GM21367 (cell line): ENCODE measurements at regions not wholly inside any gene's neighbourhood (a gene's known extent, or its start where the extent isn't known, plus 50 kb on each side); places are given as distances from the start of the nearest gene placed in this dataset.
"Not testable (repeated sequence)": the region's sequence is repeated elsewhere in the genome, so short reads cannot be mapped to it uniquely, and the experiment has no call there.

ENCODE experiments used
- ATAC-seq: cut with Tn5 transposase; IDR thresholded peaks from one replicate; pipeline ENCODE4 v1.9.1; 2021; ENCODE audit not compliant: unreplicated experiment

GRCh38 chr13:44784708-44785080, 204.6 kb downstream of the NUFIP1 start:
- no peak for ATAC-seq

DNA sequence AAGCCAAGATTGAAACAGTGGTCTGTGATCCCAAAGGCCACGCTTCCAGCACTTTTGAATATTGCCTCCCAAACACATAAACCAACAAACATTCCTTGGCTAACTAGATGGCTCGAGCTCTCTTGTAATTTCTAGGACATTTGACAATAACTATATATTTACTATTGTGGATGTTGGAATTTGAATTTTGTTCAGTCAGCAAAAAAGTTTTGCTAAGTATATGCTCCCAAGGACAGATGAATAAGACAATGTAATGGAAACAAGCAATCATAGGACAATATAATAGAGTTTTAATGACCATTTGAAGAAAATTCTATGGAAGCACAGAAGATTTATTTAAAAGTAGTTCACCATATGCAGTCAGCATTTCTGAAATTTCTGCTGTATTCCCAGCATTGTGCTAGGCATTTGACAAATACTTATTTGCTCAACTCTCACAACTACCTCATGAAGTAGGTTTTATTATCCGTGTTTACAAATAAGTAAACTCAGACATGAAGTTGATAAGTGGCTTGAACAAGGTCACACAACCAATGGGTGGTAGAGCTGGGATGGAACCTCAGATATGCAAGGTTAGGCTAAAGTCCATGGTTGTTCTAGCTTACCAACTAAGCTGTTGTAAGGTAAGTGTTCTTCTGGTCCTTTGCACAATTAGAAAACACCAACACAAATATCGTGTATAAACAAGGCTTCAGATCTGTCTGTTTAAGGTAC, 205.1 kb downstream of the NUFIP1 start:
- ATAC-seq, result no peak

GRCh38 chr13:44780591-44781280, 204.6 kb upstream of the TSC22D1 start:
- no peak for ATAC-seq

DNA sequence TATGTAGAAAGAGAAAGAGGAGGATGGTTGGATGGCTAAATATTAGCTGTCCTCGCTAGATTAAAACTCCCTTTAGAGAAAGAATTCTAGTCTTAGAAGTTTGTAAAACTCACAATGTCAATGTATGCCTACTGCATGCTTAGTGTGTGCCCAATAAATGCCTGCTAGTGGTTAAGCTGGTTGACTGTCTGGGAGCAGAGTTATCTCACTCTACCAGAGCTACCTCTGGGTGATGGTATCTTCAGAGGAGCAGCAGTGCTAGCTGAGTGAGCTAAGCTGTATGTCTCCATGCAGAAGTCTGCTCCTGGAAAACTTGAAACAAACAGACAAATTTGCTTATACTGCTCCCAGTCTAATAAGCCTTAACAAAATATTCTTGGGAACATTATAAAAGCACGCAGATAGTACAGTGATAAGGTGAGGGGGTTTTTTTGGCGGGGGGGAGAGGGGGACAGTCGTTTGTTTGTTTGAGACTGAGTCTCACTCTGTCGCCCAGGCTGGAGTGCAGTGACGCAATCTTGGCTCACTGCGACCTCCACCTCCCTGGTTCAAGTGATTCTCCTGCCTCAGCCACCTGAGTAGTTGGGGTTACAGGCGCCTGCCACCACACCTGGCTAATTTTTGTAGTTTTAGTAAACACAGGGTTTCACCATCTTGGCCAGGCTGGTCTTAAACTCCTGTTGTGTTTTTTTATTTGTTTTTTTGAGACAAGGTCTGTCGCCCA, 202.8 kb upstream of the TSC22D1 start:
- ATAC-seq, result no peak

DNA sequence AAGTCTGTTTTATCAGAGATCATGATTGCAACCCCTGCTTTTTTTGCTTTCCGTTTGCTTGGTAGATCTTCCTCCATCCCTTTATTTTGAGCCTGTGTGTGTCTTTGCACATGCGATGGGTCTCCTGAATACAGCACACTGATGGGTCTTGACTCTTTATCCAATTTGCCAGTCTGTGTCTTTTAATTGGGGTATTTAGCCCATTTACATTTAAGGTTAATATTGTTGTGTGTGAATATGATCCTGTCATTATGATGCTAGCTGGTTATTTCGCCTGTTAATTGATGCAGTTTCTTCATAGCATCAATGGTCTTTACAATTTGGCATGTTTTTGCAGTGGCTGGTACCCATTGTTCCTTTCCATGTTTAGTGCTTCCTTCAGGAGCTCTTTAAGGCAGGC, 199.2 kb upstream of the TSC22D1 start:
- ATAC-seq, result not testable (repeated sequence)

GRCh38 chr13:44770951-44771350, 194.8 kb upstream of the TSC22D1 start:
- ATAC-seq, result no peak

GRCh38 chr13:44769686-44770085, 193.6 kb upstream of the TSC22D1 start:
- ATAC-seq, result no peak

GRCh38 chr13:44768775-44769581, 192.8 kb upstream of the TSC22D1 start:
- ATAC-seq, result no peak

DNA sequence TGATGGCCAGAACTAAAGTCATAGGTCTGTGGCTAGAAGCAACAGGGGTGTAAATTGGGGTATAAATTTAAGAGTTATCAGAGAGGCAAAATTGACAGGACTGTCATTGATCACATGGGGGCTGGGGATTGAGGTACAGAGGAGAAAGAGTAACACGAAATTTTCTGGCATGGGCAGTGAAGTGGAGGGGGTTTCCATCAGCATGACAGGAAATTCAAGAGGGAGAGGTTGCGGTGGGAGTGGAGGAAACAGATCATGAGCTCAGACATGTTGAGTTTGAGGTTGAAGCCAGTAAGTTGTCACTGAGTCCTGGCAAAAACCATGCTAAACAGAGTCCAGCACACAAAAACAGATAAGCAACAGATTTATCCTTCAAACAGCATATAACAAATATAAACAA, 192.1 kb upstream of the TSC22D1 start:
- ATAC-seq, result peak; percentile 65

DNA sequence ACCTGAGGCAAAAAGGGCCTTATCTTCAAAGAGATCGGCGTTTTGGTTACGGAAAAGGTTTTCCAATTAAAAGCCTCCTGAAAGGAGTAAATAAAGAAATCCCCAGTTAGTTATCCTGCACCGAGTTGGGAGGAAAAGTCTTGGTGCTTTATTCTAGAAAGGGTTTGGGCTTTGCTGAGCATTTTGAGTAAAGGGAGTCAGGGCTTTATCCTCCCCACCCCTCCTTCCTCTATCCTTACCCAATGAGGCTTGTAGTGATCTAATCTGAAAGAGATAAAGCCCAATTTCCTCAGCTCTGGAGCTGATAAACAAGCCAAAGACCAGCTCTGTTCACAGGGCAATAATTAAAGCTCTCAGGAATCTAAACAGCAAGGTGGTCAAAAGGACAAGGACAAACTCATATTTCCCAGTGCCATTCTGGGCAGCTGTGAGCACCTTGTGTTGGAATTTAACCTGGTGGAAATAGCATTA, 188.9 kb upstream of the TSC22D1 start:
- ATAC-seq, result no peak

DNA sequence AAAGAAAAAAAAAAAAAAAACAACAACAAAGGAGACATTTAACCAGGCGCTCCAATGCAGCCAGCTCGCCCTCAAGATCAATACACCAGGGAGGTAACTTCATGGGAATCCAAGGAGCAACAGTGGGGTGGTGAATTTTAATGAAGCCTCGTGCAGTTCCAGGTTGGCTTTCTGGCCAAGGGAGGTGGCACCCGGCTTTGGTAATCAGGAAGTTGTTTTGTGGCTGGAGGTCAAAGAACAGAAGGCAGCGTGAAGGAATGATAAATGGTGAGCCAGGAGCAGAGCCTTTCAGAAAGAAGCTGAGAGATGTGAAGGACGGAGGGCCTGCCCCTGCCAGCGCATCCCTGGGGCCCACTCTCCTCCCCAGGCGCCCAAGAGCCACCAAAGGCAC, 188.2 kb upstream of the TSC22D1 start:
- ATAC-seq, result no peak

GRCh38 chr13:44763615-44764301, 187.6 kb upstream of the TSC22D1 start:
- no peak for ATAC-seq

DNA sequence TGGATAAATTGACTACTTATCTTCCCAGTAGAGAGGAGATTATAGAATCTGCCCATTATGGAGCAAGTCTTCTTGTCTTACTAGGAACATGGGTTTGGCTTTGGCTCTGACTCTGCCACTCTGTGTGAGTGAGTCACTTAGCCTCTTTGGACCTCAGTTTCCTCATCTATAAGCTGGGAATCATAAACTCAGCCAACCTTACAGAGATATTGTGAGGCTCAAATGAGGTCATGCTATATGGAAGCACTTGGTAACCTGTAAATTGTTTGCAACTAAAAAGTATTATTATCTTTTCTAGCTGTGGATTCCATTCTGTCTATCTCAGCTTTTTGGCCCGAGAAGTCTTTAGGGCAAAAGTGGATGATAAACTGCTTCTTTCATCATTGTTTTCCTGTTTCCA, 186.8 kb upstream of the TSC22D1 start:
- no peak for ATAC-seq

GRCh38 chr13:44760434-44760833, 184.3 kb upstream of the TSC22D1 start:
- no peak for ATAC-seq

- ATAC-seq, result no peak
Observed at GRCh38 chr13:44759384-44760360, 183.5 kb upstream of the TSC22D1 start.

GRCh38 chr13:44758630-44759383, 182.7 kb upstream of the TSC22D1 start:
- ATAC-seq, result no peak

- ATAC-seq, result no peak
Observed at GRCh38 chr13:44757671-44758070, 181.5 kb upstream of the TSC22D1 start.

DNA sequence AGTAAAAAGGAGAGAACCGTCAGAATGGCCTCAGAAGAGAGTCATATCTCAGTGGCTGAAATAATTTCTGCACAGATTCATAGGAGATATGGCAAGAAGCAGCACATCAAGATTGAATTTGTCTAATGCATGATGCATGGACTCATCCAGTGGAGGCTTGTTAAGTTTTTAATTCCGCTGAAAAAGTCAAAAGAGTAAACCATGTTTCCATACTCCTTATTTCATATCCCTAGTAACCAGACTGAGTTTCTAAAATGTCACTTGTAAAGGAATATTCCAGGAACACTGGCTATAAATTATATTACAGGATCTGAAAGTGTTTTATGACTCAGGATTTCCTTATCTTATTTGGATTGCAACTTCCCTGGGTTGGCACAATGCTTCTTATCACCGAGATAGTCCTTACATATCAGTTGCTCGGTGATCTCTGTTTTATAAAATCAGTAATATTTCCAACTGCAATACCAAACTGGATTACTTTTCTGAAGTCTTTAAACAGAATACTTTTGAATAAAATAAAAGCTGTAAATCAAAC, 180.2 kb upstream of the TSC22D1 start:
- no peak for ATAC-seq
